ENCODE measurements at regions not wholly inside any gene's neighbourhood (a gene's known extent, or its start where the extent isn't known, plus 50 kb on each side); places are given as distances from the start of the nearest gene placed in this dataset.
A peak's percentile ranks its signal among the peaks of the same experiment; 100 is the strongest.

- no peak overlapping the region for H3K4me3 ChIP-seq (ENCODE audit: low read depth, low read length)
- no peak for TF ChIP-seq CTCF (IDR thresholded peaks at IDR 0.05; ENCODE audit: insufficient read depth, low read depth, low read length)
- DNase-seq (ENCODE audit: low read depth) = peak; percentile 90
These were observed 53.8 kb upstream of the CORO2B start for GRCh38 chr15:68524753-68525584.

- DNase-seq (ENCODE audit: low read depth) = no peak
- H3K4me3 ChIP-seq (ENCODE audit: low read depth, low read length) = no peak overlapping the region
- TF ChIP-seq CTCF (IDR thresholded peaks at IDR 0.05; ENCODE audit: insufficient read depth, low read depth, low read length) = no peak
These were observed 53.0 kb upstream of the CORO2B start for GRCh38 chr15:68525815-68526214.

GRCh38 chr15:68526269-68526668, 52.5 kb upstream of the CORO2B start:
- no peak overlapping the region for H3K4me3 ChIP-seq (ENCODE audit: low read depth, low read length)
- DNase-seq (ENCODE audit: low read depth) = no peak
- TF ChIP-seq CTCF (IDR thresholded peaks at IDR 0.05; ENCODE audit: insufficient read depth, low read depth, low read length) = no peak

GRCh38 chr15:68526784-68527183, 52.0 kb upstream of the CORO2B start:
- no peak for DNase-seq (ENCODE audit: low read depth)
- TF ChIP-seq CTCF (IDR thresholded peaks at IDR 0.05; ENCODE audit: insufficient read depth, low read depth, low read length) = no peak
- H3K4me3 ChIP-seq (ENCODE audit: low read depth, low read length) = no peak overlapping the region

GRCh38 chr15:68528626-68529290, 50.0 kb upstream of the CORO2B start:
- no peak for DNase-seq (ENCODE audit: low read depth)

More at GRCh38 chr15:68528626-68529290, 50.0 kb upstream of the CORO2B start:
- TF ChIP-seq CTCF (IDR thresholded peaks at IDR 0.05; ENCODE audit: insufficient read depth, low read depth, low read length) = no peak
- no peak overlapping the region for H3K4me3 ChIP-seq (ENCODE audit: low read depth, low read length)
